ENCODE measurements at regions not wholly inside any gene's neighbourhood (a gene's known extent, or its start where the extent isn't known, plus 50 kb on each side); places are given as distances from the start of the nearest gene placed in this dataset.

GRCh38 chr9:16202914-16203728, 650.3 kb downstream of the CCDC171 start:
- no peak overlapping the region for H3K4me3 ChIP-seq (ENCODE audit: low read depth, low read length)
- no peak for TF ChIP-seq CTCF (IDR thresholded peaks at IDR 0.05; ENCODE audit: borderline replicate concordance, insufficient read depth, low read depth, low read length)

GRCh38 chr9:16203729-16204573, 651.1 kb downstream of the CCDC171 start:
- no peak for TF ChIP-seq CTCF (IDR thresholded peaks at IDR 0.05; ENCODE audit: borderline replicate concordance, insufficient read depth, low read depth, low read length)
- H3K4me3 ChIP-seq (ENCODE audit: low read depth, low read length), result no peak overlapping the region

- no peak for TF ChIP-seq CTCF (IDR thresholded peaks at IDR 0.05; ENCODE audit: borderline replicate concordance, insufficient read depth, low read depth, low read length)
- H3K4me3 ChIP-seq (ENCODE audit: low read depth, low read length), result no peak overlapping the region
These were observed 652.6 kb downstream of the CCDC171 start for GRCh38 chr9:16205455-16205854.

GRCh38 chr9:16206518-16206917, 653.7 kb downstream of the CCDC171 start:
- no peak overlapping the region for H3K4me3 ChIP-seq (ENCODE audit: low read depth, low read length)
- TF ChIP-seq CTCF (IDR thresholded peaks at IDR 0.05; ENCODE audit: borderline replicate concordance, insufficient read depth, low read depth, low read length), result no peak

- no peak overlapping the region for H3K4me3 ChIP-seq (ENCODE audit: low read depth, low read length)
- no peak for TF ChIP-seq CTCF (IDR thresholded peaks at IDR 0.05; ENCODE audit: borderline replicate concordance, insufficient read depth, low read depth, low read length)
These were observed 654.3 kb downstream of the CCDC171 start for GRCh38 chr9:16207161-16207560.

- no peak overlapping the region for H3K4me3 ChIP-seq (ENCODE audit: low read depth, low read length)
- TF ChIP-seq CTCF (IDR thresholded peaks at IDR 0.05; ENCODE audit: borderline replicate concordance, insufficient read depth, low read depth, low read length), result no peak
These were observed 657.6 kb downstream of the CCDC171 start for GRCh38 chr9:16210440-16210839.

Measured in GM12875 (cell line).